Spleen (tissue), 7 donors: ENCODE measurements at regions not wholly inside any gene's neighbourhood (a gene's known extent, or its start where the extent isn't known, plus 50 kb on each side); places are given as distances from the start of the nearest gene placed in this dataset.

Source experiments
- CTCF ChIP-seq, 11 experiments: fragments of 200-600 bp in 7 of 11; fragments of 450-650 bp in 4 of 11; sonication (generic) in 4 of 11; IDR thresholded peaks in 8 of 11; conservative IDR thresholded peaks in 3 of 11; 1 replicate in 7 of 11; 2 replicates in 4 of 11; pipeline versions ENCODE4 v1.4.0 to v1.8.0; 2016 to 2021; ENCODE audit warnings: antibody characterized with exemption in 11 of 11, inconsistent platforms in 4 of 11, mild to moderate bottlenecking in 1 of 11
- POLR2A ChIP-seq, 3 donors: fragments of 450-650 bp; IDR thresholded peaks; one replicate each; pipeline ENCODE4 v1.5.1; 2017; ENCODE audit warnings: antibody characterized with exemption in 3 of 3, mild to moderate bottlenecking in 1 of 3
- donor health status: DM: no; HTN: no; CAD: no; lungs with moderate emphysema.
- donor health status: DM: no; HTN: no; CAD: no.
- donor health status: DM: no; HTN: no; CAD: no.

- TF ChIP-seq POLR2A (IDR thresholded peaks at IDR 0.05) (no peak), CTCF (IDR thresholded peaks at IDR 0.05 in 8 of 11, conservative IDR thresholded peaks at IDR 0.05 in 3 of 11) (no peak)
Observed at GRCh38 chr1:4877426-4877825, 223.0 kb downstream of the AJAP1 start.
